Duodenal mucosa (tissue), 2 donors: ENCODE measurements at regions not wholly inside any gene's neighbourhood (a gene's known extent, or its start where the extent isn't known, plus 50 kb on each side); places are given as distances from the start of the nearest gene placed in this dataset.
"Not testable (repeated sequence)": the region's sequence is repeated elsewhere in the genome, so short reads cannot be mapped to it uniquely, and the experiment has no call there.

Experiments
- H3K27ac ChIP-seq: one replicate; pipeline ENCODE4 v1.7.0; 2013; ENCODE audit warnings: low read depth, low read length
- H3K27me3 ChIP-seq, 2 donors: one replicate each; pipeline ENCODE4 v1.7.0; 2013; ENCODE audit warnings: low read length in 2 of 2, control low read depth in 1 of 2; ENCODE audit not compliant: insufficient read depth in 2 of 2, control insufficient read depth in 1 of 2
- H3K36me3 ChIP-seq, 2 donors: one replicate each; pipeline ENCODE4 v1.7.0; 2013; ENCODE audit warnings: low read length in 2 of 2, control low read depth in 1 of 2; ENCODE audit not compliant: insufficient read depth in 2 of 2, control insufficient read depth in 1 of 2
- H3K4me1 ChIP-seq, 2 donors: one replicate each; pipeline ENCODE4 v1.7.0; 2013; ENCODE audit warnings: low read length in 2 of 2, control low read depth in 1 of 2; ENCODE audit not compliant: insufficient read depth in 2 of 2, control insufficient read depth in 1 of 2
- H3K4me3 ChIP-seq, 2 donors: one replicate each; pipeline ENCODE4 v1.7.0; 2013; ENCODE audit warnings: low read length in 2 of 2, low read depth in 1 of 2
- H3K9ac ChIP-seq, 2 donors: one replicate each; pipeline ENCODE4 v1.7.0; 2013; ENCODE audit warnings: low read length in 2 of 2, low read depth in 1 of 2
- H3K9me3 ChIP-seq, 2 donors: one replicate each; pipeline ENCODE4 v1.7.0; 2013; ENCODE audit warnings: low read length in 2 of 2, control low read depth in 1 of 2; ENCODE audit not compliant: control insufficient read depth in 1 of 2

DNA sequence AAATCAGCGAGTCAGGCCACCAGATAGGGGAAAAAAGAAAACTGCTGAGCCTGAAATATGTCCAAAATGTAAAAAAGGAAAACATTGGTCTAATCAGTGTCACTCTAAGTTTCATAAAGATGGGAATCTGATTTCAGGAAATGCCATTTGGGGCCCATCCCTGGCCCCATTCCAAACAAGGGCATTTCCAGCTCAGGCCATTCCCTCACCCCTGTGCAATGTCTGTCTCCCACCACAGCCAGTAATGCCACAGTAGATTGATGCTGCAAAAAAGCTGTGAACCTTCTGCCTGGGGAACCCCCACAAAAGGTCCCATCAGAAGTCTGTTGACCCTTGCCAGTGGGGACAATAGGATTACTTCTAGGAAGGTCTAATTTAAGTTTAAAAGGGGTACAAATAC, 199.6 kb downstream of the YTHDC2 start:
- Histone ChIP-seq H3K36me3 (no peaks in the 10 kb centered on the region), H3K9me3 (peaks cover 6 to 8% of the 10 kb centered on the region in 2 donors), H3K9ac (no peak overlapping the region), H3K27me3 (no peaks in the 10 kb centered on the region), H3K27ac (no peak overlapping the region), H3K4me1 (no peaks in the 10 kb centered on the region), H3K4me3 (no peak overlapping the region)

DNA sequence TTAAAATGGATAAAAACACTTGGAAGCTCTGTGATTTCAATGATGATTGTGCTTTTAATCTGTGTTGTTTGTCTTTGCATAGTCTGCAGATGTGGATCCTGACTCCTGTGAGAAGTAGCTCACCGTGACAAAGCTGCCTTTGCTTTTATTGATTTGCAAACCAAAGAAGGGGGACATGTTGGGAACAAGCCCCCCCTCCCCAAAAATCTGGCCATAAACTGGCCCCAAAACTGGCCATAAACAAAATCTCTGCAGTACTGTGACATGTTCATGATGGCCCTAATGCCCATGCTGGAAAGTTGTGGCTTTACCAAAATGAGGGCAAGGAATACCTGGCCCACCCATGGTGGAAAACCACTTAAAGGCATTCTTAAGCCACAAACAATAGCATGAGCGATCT, 202.4 kb downstream of the YTHDC2 start:
- not testable (repeated sequence) for H3K9ac ChIP-seq, H3K4me3 ChIP-seq, H3K36me3 ChIP-seq, H3K4me1 ChIP-seq, H3K27me3 ChIP-seq, H3K9me3 ChIP-seq, H3K27ac ChIP-seq

DNA sequence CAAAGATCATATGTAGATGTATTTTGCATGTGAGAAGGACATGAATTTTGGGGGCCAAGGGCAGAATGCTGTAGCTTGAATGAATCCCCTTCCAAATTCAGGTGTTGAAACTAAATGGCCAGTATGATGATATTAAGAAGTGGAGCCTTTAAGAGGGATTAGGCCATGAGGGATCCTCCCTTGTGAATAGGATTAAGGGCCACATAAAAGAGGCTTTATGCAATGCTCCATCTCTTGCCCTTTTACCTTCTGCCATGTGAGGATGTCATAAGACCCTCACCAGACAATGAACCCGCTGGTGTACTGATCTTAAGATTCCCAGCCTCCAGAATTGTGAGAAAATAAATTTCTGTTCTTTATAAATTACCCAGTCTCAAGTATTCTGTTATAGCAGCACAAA, 206.1 kb downstream of the YTHDC2 start:
- no peaks in the 10 kb centered on the region for H3K36me3 ChIP-seq
- no peak overlapping the region for H3K9ac ChIP-seq
- no peaks in the 10 kb centered on the region for H3K4me1 ChIP-seq

DNA sequence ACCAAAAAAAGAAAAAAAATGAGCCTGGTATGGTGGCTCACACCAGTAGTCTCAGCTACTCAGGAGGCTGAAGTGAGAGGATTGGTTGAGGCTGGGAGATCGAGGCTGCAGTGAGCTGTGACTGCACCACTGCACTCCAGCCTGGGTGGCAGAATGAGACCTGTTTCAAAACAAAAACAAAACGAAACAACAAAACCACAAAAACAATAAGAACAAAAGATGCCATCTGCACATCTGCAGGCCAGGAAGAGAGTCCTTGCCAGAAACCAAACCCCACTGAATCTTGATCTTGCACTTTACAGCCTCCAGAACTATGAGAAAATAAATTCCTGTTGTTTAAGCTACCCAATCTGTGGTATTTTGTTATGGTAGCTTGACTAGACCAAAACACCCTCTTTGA, 207.7 kb downstream of the YTHDC2 start:
- Histone ChIP-seq H3K36me3 (no peaks in the 10 kb centered on the region), H3K4me3 (no peak overlapping the region), H3K4me1 (no peaks in the 10 kb centered on the region), H3K27me3 (no peaks in the 10 kb centered on the region), H3K9me3 (peaks cover 2 to 6% of the 10 kb centered on the region in 2 donors), H3K9ac (no peak overlapping the region), H3K27ac (no peak overlapping the region)

More for the DNA sequence above, 206.1 kb downstream of the YTHDC2 start:
- no peaks in the 10 kb centered on the region for H3K27me3 ChIP-seq
- peaks cover 6 to 8% of the 10 kb centered on the region in 2 donors for H3K9me3 ChIP-seq
- no peak overlapping the region for H3K4me3 ChIP-seq
- no peak overlapping the region for H3K27ac ChIP-seq

DNA sequence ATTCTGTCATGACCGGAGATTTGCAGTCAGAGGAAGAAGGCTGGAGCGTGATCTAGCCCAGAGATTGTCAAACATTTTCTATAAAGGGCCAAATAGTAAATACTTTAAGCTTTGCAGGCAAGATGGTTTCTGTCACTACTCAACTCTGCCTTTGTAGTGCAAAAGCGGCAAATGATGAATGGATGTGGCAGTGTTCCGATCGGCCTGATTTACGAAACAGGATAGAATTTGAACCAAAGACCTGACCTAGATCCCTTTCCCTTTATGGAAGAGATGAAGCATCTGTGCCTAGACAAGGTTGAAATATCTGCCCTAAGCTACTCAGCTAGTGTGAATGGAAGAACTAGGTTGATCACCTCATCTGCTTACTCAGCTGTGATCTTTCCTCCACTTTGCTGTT, 209.5 kb downstream of the YTHDC2 start:
- H3K9me3 ChIP-seq = peaks cover 0 to 2% of the 10 kb centered on the region in 2 donors
- no peaks in the 10 kb centered on the region for H3K27me3 ChIP-seq
- no peak overlapping the region for H3K9ac ChIP-seq
- no peaks in the 10 kb centered on the region for H3K4me1 ChIP-seq
- no peak overlapping the region for H3K27ac ChIP-seq
- H3K4me3 ChIP-seq = no peak overlapping the region
- H3K36me3 ChIP-seq = no peaks in the 10 kb centered on the region

DNA sequence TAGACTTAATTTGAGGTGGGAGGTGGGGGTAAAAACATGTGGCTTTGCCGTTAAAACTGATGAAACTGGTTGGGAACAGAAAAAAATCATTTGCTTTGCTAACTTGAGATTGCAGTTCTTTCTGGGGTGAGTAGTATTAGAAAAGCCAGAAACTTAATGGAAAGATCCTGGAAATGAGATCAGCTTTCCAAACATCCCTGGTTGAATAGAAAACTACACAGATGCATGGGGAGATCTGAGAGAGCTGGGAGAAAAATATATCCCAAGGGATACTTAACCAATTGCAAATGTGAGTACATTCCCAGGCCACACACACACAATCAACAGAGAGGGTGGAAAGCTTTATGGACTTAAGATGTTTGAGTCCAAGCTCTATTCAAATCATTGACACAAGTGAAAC, 222.3 kb downstream of the YTHDC2 start:
- H3K36me3 ChIP-seq = no peaks in the 10 kb centered on the region
- H3K4me1 ChIP-seq = no peaks in the 10 kb centered on the region
- no peaks in the 10 kb centered on the region for H3K27me3 ChIP-seq
- H3K9me3 ChIP-seq = peaks cover 0 to 2% of the 10 kb centered on the region in 2 donors
- no peak overlapping the region for H3K4me3 ChIP-seq
- no peak overlapping the region for H3K9ac ChIP-seq
- no peak overlapping the region for H3K27ac ChIP-seq

DNA sequence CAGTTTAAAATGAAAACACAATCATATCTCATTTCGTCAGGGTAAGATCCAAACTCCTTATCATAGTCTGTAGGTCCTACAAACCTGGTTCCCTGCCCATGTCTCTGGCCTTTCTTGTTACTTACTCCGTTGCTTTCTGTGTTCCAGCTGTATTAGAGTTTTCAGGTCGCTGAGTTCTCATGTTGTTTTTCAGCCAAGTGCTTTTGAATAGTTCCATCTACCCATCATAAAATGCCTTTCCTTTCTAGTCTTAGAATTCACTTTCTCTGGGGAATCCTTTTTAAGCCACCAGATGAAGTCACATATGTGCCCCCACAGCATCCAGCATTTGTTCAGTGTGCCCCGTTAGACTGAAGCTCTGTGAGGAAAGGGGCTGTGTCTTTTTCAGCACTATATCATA, 228.7 kb downstream of the YTHDC2 start:
- H3K9ac ChIP-seq = no peak overlapping the region
- no peaks in the 10 kb centered on the region for H3K36me3 ChIP-seq
- H3K27ac ChIP-seq = no peak overlapping the region
- H3K4me3 ChIP-seq = no peak overlapping the region
- no peaks in the 10 kb centered on the region for H3K9me3 ChIP-seq
- no peaks in the 10 kb centered on the region for H3K27me3 ChIP-seq
- H3K4me1 ChIP-seq = no peaks in the 10 kb centered on the region

DNA sequence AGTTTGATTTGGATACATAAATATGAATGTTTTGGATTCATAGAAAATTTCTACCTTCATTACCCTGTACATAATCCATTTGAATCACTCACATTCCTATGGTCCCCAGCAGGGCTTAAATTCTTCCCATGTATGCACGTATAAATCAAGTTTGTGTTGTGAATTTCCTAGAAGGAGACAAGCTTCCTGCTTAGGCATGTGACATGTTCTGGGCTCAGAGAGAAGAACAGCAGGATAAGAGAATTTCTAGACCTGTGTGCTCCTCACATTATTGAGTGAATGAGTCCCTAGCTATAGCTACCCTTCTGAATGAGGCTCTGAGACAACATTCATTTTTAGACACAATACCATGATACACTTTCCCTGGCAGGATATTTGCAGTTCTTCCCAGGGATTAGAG, 229.1 kb downstream of the YTHDC2 start:
- H3K27ac ChIP-seq = no peak overlapping the region
- H3K4me3 ChIP-seq = no peak overlapping the region
- no peaks in the 10 kb centered on the region for H3K4me1 ChIP-seq
- no peaks in the 10 kb centered on the region for H3K27me3 ChIP-seq
- no peaks in the 10 kb centered on the region for H3K36me3 ChIP-seq
- H3K9me3 ChIP-seq = no peaks in the 10 kb centered on the region
- no peak overlapping the region for H3K9ac ChIP-seq

DNA sequence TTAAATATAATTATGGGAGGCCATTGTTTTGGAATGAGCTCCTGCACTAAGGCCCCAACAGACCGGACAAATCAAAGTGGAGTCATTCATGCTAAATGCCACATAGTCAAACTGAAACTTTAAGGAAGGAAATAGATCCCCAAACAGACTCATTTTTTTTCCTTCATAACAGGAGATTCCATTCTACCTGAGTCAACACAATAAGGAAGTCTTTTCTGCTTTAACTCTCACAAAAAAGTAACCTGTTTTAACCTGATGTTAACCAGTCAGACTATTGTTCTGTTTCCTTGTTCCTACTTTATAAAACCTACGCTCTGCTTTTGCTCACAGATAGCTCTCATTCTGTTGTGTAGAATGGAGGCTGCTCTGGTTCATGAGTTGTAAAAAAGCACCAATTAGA, 234.9 kb downstream of the YTHDC2 start:
- no peaks in the 10 kb centered on the region for H3K9me3 ChIP-seq
- H3K4me1 ChIP-seq = no peaks in the 10 kb centered on the region
- no peaks in the 10 kb centered on the region for H3K36me3 ChIP-seq
- no peaks in the 10 kb centered on the region for H3K27me3 ChIP-seq
- H3K4me3 ChIP-seq = no peak overlapping the region
- no peak overlapping the region for H3K9ac ChIP-seq
- no peak overlapping the region for H3K27ac ChIP-seq

DNA sequence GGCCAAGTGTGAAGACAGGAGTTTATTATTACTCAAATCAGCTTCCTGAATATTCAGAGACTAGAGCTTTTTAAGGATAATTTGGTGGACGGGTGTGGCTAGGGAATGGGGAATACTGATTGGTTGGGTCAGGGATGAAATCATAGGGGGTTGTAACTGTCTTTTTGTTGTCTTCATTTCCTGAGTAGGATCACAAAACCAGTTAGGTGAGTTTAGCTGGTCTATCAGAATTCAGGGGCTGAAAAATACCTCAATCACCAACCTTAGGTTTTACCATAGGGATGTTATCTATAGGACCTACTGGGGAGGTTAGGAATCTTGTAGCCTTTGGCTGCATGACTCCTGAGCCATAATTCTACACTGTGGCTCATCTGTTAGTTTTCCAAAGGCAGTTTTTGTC, 235.8 kb downstream of the YTHDC2 start:
- H3K9me3 ChIP-seq = no peaks in the 10 kb centered on the region
- no peaks in the 10 kb centered on the region for H3K27me3 ChIP-seq
- H3K4me3 ChIP-seq = no peak overlapping the region
- H3K27ac ChIP-seq = no peak overlapping the region
- no peaks in the 10 kb centered on the region for H3K4me1 ChIP-seq
- no peak overlapping the region for H3K9ac ChIP-seq
- H3K36me3 ChIP-seq = no peaks in the 10 kb centered on the region

DNA sequence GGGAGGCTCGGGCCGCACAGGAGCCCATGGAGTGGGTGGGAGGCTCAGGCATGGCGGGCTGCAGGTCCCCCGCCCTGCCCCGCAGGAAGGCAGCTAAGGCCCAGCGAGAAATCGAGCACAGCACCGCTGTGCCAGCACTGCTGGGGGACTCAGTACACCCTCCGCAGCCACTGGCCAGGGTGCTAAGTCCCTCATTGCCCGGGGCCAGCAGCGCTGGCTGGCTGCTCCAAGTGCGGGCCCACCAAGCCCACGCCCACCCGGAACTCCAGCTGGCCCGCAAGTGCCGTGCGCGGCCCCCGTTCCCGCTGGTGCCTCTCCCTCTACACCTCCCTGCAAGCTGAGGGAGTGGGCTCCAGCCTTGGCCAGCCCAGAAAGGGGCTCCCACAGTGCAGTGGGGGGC, 239.7 kb downstream of the YTHDC2 start:
- not testable (repeated sequence) for H3K9ac ChIP-seq

More for the DNA sequence above, 239.7 kb downstream of the YTHDC2 start:
- H3K4me3 ChIP-seq, H3K9me3 ChIP-seq, H3K4me1 ChIP-seq, H3K27ac ChIP-seq, H3K36me3 ChIP-seq, H3K27me3 ChIP-seq: not testable (repeated sequence)
